Loucy (cell line): ENCODE measurements at regions not wholly inside any gene's neighbourhood (a gene's known extent, or its start where the extent isn't known, plus 50 kb on each side); places are given as distances from the start of the nearest gene placed in this dataset.

ENCODE experiments used
- H2AFZ ChIP-seq: fragments of 200-600 bp; sonication (generic); 2 replicates; pipeline ENCODE4 v1.6.0; 2016; ENCODE audit warnings: antibody characterized with exemption, mild to moderate bottlenecking, low read length, moderate library complexity
- H3F3A ChIP-seq: fragments of 200-600 bp; 2 replicates; pipeline ENCODE4 v1.6.0; 2016; ENCODE audit warnings: antibody characterized with exemption, low read depth, mild to moderate bottlenecking
- H3K27me3 ChIP-seq: fragments of 200-600 bp; sonication (generic); 2 replicates; pipeline ENCODE4 v1.6.1; 2014; ENCODE audit warnings: low read length, mild to moderate bottlenecking; ENCODE audit not compliant: insufficient read depth, poor library complexity, severe bottlenecking
- H3K36me3 ChIP-seq: fragments of 200-600 bp; sonication (generic); 2 replicates; pipeline ENCODE4 v1.6.1; 2016; ENCODE audit warnings: low read length; ENCODE audit not compliant: insufficient read depth
- H3K4me1 ChIP-seq: fragments of 200-600 bp; sonication (generic); 2 replicates; pipeline ENCODE4 v1.5.1; 2014; ENCODE audit warnings: low read length, mild to moderate bottlenecking; ENCODE audit not compliant: insufficient read depth, poor library complexity, severe bottlenecking
- H3K4me2 ChIP-seq: fragments of 200-600 bp; sonication (generic); 2 replicates; pipeline ENCODE4 v1.6.0; 2014; ENCODE audit warnings: antibody characterized with exemption, low read length, low read depth, mild to moderate bottlenecking; ENCODE audit not compliant: poor library complexity, severe bottlenecking
- H3K4me3 ChIP-seq: fragments of 200-600 bp; sonication (generic); 2 replicates; pipeline ENCODE4 v1.5.1; 2014; ENCODE audit warnings: low read length, mild to moderate bottlenecking, mixed read lengths; ENCODE audit not compliant: poor library complexity, severe bottlenecking
- H3K79me2 ChIP-seq: fragments of 200-600 bp; sonication (generic); 2 replicates; pipeline ENCODE4 v1.6.1; 2014; ENCODE audit warnings: low read length; ENCODE audit not compliant: insufficient read depth
- H3K9ac ChIP-seq: fragments of 200-600 bp; sonication (generic); 2 replicates; pipeline ENCODE4 v1.6.0; 2014; ENCODE audit warnings: mild to moderate bottlenecking, low read depth, low read length, moderate library complexity; ENCODE audit not compliant: poor library complexity, severe bottlenecking
- H3K9me2 ChIP-seq: fragments of 200-600 bp; sonication (generic); replicated peaks from 2 replicates; pipeline ENCODE4 v1.6.1; 2016; ENCODE audit warnings: low read depth, low read length, mixed read lengths
- H3K9me3 ChIP-seq: fragments of 200-600 bp; sonication (generic); 2 replicates; pipeline ENCODE4 v1.6.1; 2014; ENCODE audit warnings: mild to moderate bottlenecking, antibody characterized with exemption, low read length, low read depth; ENCODE audit not compliant: insufficient read depth
- H4K20me1 ChIP-seq: fragments of 200-600 bp; sonication (generic); 2 replicates; pipeline ENCODE4 v1.6.0; 2014; ENCODE audit warnings: antibody characterized with exemption, low read length, mild to moderate bottlenecking; ENCODE audit not compliant: insufficient read depth, poor library complexity, severe bottlenecking
- CTCF ChIP-seq: fragments of 200-600 bp; sonication (generic); conservative IDR thresholded peaks from 2 replicates; pipeline ENCODE4 v1.5.1; 2014; ENCODE audit warnings: mild to moderate bottlenecking, antibody characterized with exemption, low read length
- EZH2phosphoT487 ChIP-seq: fragments of 200-600 bp; IDR thresholded peaks from 2 replicates; pipeline ENCODE4 v1.6.1; 2018; ENCODE audit warnings: antibody characterized with exemption, mild to moderate bottlenecking, moderate library complexity, borderline replicate concordance

GRCh38 chr5:61981886-61982285, 324.1 kb upstream of the KIF2A start:
- H3K4me2 ChIP-seq: no peak overlapping the region
- TF ChIP-seq CTCF (no peak), EZH2phosphoT487 (no peak)
- no peaks in the 10 kb centered on the region for H4K20me1 ChIP-seq
- H3K9ac ChIP-seq: no peak overlapping the region
- H3K36me3 ChIP-seq: no peaks in the 10 kb centered on the region
- no peaks in the 10 kb centered on the region for H3F3A ChIP-seq
- H3K4me1 ChIP-seq: no peaks in the 10 kb centered on the region
- H3K9me2 ChIP-seq: no peaks in the 10 kb centered on the region
- no peak overlapping the region for H3K4me3 ChIP-seq
- H3K27me3 ChIP-seq: no peaks in the 10 kb centered on the region
- no peak overlapping the region for H2AFZ ChIP-seq
- H3K9me3 ChIP-seq: no peaks in the 10 kb centered on the region; the same call in 1 of the 2 replicates
- H3K79me2 ChIP-seq: no peaks in the 10 kb centered on the region

GRCh38 chr5:61991430-61991829, 314.6 kb upstream of the KIF2A start:
- Histone ChIP-seq H3K27me3 (no peaks in the 10 kb centered on the region), H3F3A (no peaks in the 10 kb centered on the region), H2AFZ (no peak overlapping the region), H4K20me1 (no peaks in the 10 kb centered on the region), H3K9me3 (no peaks in the 10 kb centered on the region; the same call in 1 of the 2 replicates), H3K9ac (no peak overlapping the region), H3K4me1 (no peaks in the 10 kb centered on the region), H3K9me2 (no peaks in the 10 kb centered on the region), H3K36me3 (no peaks in the 10 kb centered on the region), H3K4me2 (no peak overlapping the region), H3K4me3 (no peak overlapping the region), H3K79me2 (no peaks in the 10 kb centered on the region)
- TF ChIP-seq CTCF (no peak), EZH2phosphoT487 (no peak)

GRCh38 chr5:61991866-61992265, 314.1 kb upstream of the KIF2A start:
- H3K36me3 ChIP-seq: no peaks in the 10 kb centered on the region

More at GRCh38 chr5:61991866-61992265, 314.1 kb upstream of the KIF2A start:
- Histone ChIP-seq H3K9me2 (no peaks in the 10 kb centered on the region; the same call in 1 of the 2 replicates), H3F3A (no peaks in the 10 kb centered on the region), H3K9me3 (no peaks in the 10 kb centered on the region; the same call in 1 of the 2 replicates), H3K27me3 (no peaks in the 10 kb centered on the region), H3K4me1 (no peaks in the 10 kb centered on the region), H2AFZ (no peak overlapping the region), H3K9ac (no peak overlapping the region), H3K4me3 (no peak overlapping the region), H3K79me2 (no peaks in the 10 kb centered on the region), H4K20me1 (no peaks in the 10 kb centered on the region), H3K4me2 (no peak overlapping the region)
- no peak for TF ChIP-seq EZH2phosphoT487
- no peak for TF ChIP-seq CTCF
